HUES6 (cell line): ENCODE measurements at regions not wholly inside any gene's neighbourhood (a gene's known extent, or its start where the extent isn't known, plus 50 kb on each side); places are given as distances from the start of the nearest gene placed in this dataset.
A peak's percentile ranks its signal among the peaks of the same experiment; 100 is the strongest.

Experiments
- H3K27ac ChIP-seq: 2 replicates; pipeline ENCODE4 v1.7.0; 2013; ENCODE audit warnings: low read depth, mild to moderate bottlenecking, low read length, inconsistent platforms
- H3K27me3 ChIP-seq: 2 replicates; pipeline ENCODE4 v1.6.1; 2013; ENCODE audit warnings: low read length; ENCODE audit not compliant: control insufficient read depth, insufficient read depth
- H3K36me3 ChIP-seq: 2 replicates; pipeline ENCODE4 v1.6.1; 2013; ENCODE audit warnings: low read length; ENCODE audit not compliant: control insufficient read depth, insufficient read depth
- H3K4me1 ChIP-seq: 2 replicates; pipeline ENCODE4 v1.6.1; 2013; ENCODE audit warnings: low read length; ENCODE audit not compliant: control insufficient read depth, insufficient read depth
- H3K4me3 ChIP-seq: 2 replicates; pipeline ENCODE4 v1.5.1; 2013; ENCODE audit warnings: low read depth, low read length
- H3K9ac ChIP-seq: one replicate; pipeline ENCODE4 v1.6.1; 2013; ENCODE audit warnings: mild to moderate bottlenecking, low read length
- H3K9me3 ChIP-seq: 2 replicates; pipeline ENCODE4 v1.6.1; 2013; ENCODE audit warnings: low read depth, low read length; ENCODE audit not compliant: control insufficient read depth, insufficient read depth

DNA sequence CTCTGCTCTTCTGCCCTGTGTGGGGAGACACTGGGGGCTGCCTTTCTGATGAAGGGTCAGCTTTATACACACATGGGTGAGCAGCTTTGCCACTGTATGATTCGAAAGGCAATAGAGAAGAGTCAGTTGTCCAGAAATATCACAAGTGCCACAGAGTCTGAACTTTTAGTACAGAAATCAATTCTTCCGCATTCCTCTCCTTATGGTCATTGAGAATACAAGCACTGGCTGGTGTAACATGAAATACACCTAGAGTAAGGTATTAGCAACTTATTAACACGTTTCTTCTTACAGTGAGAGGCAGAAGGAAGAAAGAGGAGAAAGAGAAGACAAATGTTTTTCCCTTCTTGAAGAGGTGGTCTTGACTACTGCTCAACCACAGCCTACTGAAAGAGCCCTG lies 579.2 kb downstream of the ZEB2 start:
- no peak overlapping the region for H3K27ac ChIP-seq
- H3K36me3 ChIP-seq: no peaks in the 10 kb centered on the region
- no peaks in the 10 kb centered on the region for H3K9me3 ChIP-seq
- peaks cover 26% of the 10 kb centered on the region for H3K27me3 ChIP-seq
- peaks cover 20% of the 10 kb centered on the region; the same call in 1 of the 2 replicates for H3K4me1 ChIP-seq
- no peak overlapping the region for H3K9ac ChIP-seq
- no peak overlapping the region for H3K4me3 ChIP-seq

GRCh38 chr2:143939626-143940330 lies 580.1 kb downstream of the ZEB2 start:
- Histone ChIP-seq H3K9ac (no peak overlapping the region), H3K4me1 (peaks cover 22% of the 10 kb centered on the region), H3K36me3 (no peaks in the 10 kb centered on the region), H3K4me3 (no peak overlapping the region), H3K27me3 (peaks cover 31% of the 10 kb centered on the region), H3K9me3 (no peaks in the 10 kb centered on the region), H3K27ac (no peak overlapping the region)

- H3K27me3 ChIP-seq: peaks cover 31% of the 10 kb centered on the region
- no peak overlapping the region for H3K27ac ChIP-seq
Measured at GRCh38 chr2:143937723-143938350, 582.1 kb downstream of the ZEB2 start.

DNA sequence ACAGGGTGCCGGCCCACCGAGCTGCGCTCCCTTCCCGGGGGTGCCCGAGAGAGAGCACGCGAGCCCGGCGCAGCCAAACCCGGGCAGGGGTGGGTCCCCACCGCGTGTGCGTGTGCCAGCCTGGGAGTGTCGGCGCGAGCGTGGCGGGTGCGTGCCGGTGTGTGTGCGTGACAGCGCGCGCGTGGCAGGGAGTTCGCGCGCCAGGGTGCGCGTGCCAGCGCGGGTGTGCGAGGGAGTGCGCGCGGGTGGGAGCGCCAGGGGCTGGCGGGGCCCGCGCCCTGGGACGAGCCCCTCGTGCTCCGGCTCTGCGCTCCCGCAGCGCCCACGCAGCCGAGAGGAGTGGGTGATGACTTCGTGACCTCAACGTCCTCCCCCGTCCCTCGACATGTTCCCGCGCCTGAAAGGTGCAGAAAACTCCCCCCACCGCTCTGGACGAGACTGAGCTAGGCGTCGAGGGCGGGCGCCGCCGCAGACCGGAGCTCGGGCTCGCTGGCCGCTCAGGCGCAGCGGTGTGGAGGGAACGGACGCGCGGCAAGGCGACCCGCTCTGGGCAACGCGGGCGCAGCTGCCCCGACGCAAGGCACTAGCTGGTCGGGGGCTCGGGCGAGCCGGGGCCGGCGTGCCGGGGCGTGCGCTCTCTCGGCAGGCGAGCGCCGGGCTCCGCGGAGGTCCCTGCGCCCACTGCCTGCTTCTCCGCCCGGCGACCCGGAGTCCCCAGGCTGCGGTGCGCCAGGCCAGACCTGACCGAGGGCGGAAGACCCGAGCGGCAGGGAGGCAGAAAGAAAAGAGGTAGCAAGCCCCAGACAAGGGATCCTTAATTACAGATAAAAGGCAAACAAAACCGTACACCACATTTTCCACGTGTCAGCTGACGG lies 582.8 kb downstream of the ZEB2 start:
- Histone ChIP-seq H3K27ac (no peak overlapping the region), H3K4me1 (peaks cover 30% of the 10 kb centered on the region), H3K4me3 (peak overlapping the region; percentile 84), H3K36me3 (no peaks in the 10 kb centered on the region), H3K9ac (peak overlapping the region; percentile 58), H3K9me3 (no peaks in the 10 kb centered on the region), H3K27me3 (peaks cover 31% of the 10 kb centered on the region)

More at GRCh38 chr2:143937723-143938350, 582.1 kb downstream of the ZEB2 start:
- peak overlapping the region; percentile 58 for H3K9ac ChIP-seq
- no peaks in the 10 kb centered on the region for H3K36me3 ChIP-seq
- H3K4me1 ChIP-seq: peaks cover 30% of the 10 kb centered on the region
- H3K9me3 ChIP-seq: no peaks in the 10 kb centered on the region
- peak overlapping the region; percentile 84 for H3K4me3 ChIP-seq

GRCh38 chr2:143936538-143936847 lies 583.4 kb downstream of the ZEB2 start:
- peak overlapping the region; percentile 58 for H3K9ac ChIP-seq
- H3K27me3 ChIP-seq: peaks cover 31% of the 10 kb centered on the region
- peak overlapping the region; percentile 84 for H3K4me3 ChIP-seq
- no peaks in the 10 kb centered on the region for H3K9me3 ChIP-seq
- H3K36me3 ChIP-seq: no peaks in the 10 kb centered on the region
- H3K4me1 ChIP-seq: peaks cover 30% of the 10 kb centered on the region
- H3K27ac ChIP-seq: no peak overlapping the region

- 0 out of 2 replicates have a peak, but pooled peaks cover 2% of the 10 kb centered on the region for H3K9me3 ChIP-seq
- peaks cover 31% of the 10 kb centered on the region for H3K27me3 ChIP-seq
- no peak overlapping the region for H3K9ac ChIP-seq
- H3K27ac ChIP-seq: no peak overlapping the region
- no peaks in the 10 kb centered on the region for H3K36me3 ChIP-seq
- H3K4me3 ChIP-seq: no peak overlapping the region
- peaks cover 30% of the 10 kb centered on the region for H3K4me1 ChIP-seq
Measured at GRCh38 chr2:143935482-143935752, 584.5 kb downstream of the ZEB2 start.

DNA sequence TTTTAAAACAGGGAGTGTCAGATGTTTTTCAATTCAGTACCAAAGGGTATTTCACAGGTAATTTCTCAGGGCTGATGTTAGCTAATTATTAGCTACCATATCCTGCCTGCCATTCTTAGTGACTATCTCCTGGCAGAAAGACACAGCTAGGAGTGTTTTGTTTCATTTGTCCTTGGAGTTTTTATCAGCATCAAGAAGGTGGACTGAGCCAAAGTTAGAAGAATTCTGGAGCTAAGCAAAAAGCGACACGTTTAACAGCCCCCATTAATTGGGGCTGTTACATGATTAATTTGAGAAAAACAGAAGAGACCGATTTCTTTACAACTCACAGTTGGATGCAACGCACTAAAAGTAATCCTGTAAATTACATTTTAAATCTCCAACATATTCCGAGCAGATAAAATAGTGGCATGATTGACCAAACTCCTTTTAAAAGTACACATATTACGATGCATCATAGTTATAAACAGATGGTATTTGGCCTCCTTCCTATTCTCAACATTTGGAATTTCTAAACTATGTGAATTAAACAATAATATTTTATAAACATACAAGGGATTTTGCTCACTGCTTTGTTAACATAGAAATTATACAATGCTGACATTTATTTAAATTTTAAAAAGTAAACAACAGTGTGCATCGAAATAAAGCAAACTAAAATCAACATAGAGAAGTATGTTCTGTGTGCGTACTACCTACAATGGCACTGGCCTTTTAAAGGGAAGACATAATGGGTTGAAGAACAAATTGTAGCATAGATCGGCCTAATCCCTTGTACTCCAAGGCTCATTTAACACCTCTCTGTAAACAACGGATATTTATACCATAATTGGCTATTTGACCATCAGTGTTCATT lies 585.1 kb downstream of the ZEB2 start:
- Histone ChIP-seq H3K9me3 (0 out of 2 replicates have a peak, but pooled peaks cover 2% of the 10 kb centered on the region), H3K9ac (no peak overlapping the region), H3K27ac (no peak overlapping the region), H3K4me1 (peaks cover 27% of the 10 kb centered on the region), H3K4me3 (no peak overlapping the region), H3K36me3 (no peaks in the 10 kb centered on the region), H3K27me3 (peaks cover 31% of the 10 kb centered on the region)

DNA sequence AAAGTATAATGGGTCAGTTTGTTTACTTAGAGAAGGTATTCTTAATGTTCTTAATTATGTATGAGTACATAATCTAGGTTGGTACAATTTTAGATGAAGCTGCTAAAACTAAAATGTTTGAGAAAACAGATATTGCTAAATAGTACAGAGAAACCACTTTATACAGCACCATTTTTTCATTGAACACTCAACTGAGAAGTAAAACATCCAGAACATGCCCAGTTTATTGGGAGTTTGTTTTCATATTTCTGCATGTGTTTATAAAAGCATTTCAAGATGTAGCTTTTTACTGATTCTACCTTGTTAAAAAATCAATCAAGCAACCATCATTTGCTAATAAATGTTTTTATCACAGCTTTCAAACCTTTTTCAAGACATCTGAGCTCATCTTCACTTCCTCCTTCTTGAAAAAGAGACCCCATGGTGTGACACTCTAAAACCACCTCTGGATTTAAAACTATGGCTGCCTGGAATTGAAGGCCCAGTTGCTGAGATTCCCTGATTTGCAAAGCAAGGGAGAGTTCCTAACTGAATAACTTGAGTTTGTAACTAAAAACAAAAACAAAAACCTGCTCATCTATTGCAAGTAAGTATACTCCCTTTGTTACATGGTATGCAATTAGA lies 585.9 kb downstream of the ZEB2 start:
- H3K27me3 ChIP-seq: peaks cover 31% of the 10 kb centered on the region
- H3K36me3 ChIP-seq: no peaks in the 10 kb centered on the region
- H3K4me3 ChIP-seq: no peak overlapping the region
- peaks cover 23% of the 10 kb centered on the region for H3K4me1 ChIP-seq
- H3K27ac ChIP-seq: no peak overlapping the region
- H3K9ac ChIP-seq: no peak overlapping the region
- 0 out of 2 replicates have a peak, but pooled peaks cover 2% of the 10 kb centered on the region for H3K9me3 ChIP-seq

GRCh38 chr2:143930891-143931290 lies 589.0 kb downstream of the ZEB2 start:
- no peak overlapping the region for H3K9ac ChIP-seq
- peaks cover 7% of the 10 kb centered on the region for H3K27me3 ChIP-seq
- H3K4me1 ChIP-seq: peaks cover 10% of the 10 kb centered on the region

DNA sequence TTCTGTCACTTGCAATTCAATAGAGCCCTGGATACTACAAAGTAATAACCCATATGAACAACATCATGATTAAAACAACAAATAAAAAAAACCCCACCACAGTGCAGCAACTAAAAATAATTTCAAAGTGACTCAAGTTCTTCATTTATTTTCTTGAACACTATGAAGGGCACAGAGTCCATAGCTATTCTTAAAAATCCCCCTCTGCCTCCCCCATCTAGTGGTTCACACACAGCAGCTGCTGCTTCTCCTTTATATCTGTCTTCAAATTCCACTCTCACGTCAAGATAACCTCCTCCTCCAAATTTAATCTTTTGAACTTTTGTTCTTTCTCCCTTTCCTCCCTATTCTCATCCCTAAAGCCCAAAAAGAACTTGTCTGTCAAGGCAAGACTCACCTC lies 591.3 kb downstream of the ZEB2 start:
- Histone ChIP-seq H3K4me3 (no peak overlapping the region), H3K27me3 (no peaks in the 10 kb centered on the region), H3K4me1 (no peaks in the 10 kb centered on the region), H3K9me3 (0 out of 2 replicates have a peak, but pooled peaks cover 8% of the 10 kb centered on the region), H3K27ac (no peak overlapping the region), H3K9ac (no peak overlapping the region), H3K36me3 (no peaks in the 10 kb centered on the region)

More at GRCh38 chr2:143930891-143931290, 589.0 kb downstream of the ZEB2 start:
- Histone ChIP-seq H3K9me3 (0 out of 2 replicates have a peak, but pooled peaks cover 2% of the 10 kb centered on the region), H3K4me3 (no peak overlapping the region), H3K36me3 (no peaks in the 10 kb centered on the region), H3K27ac (no peak overlapping the region)
